Heart left ventricle (tissue), 13 donors: ENCODE measurements at regions not wholly inside any gene's neighbourhood (a gene's known extent, or its start where the extent isn't known, plus 50 kb on each side); places are given as distances from the start of the nearest gene placed in this dataset.

Experiments
- POLR2A ChIP-seq, 2 donors: fragments of 450-650 bp; IDR thresholded peaks; one replicate each; pipeline ENCODE4 v1.6.1; 2017; ENCODE audit warnings: antibody characterized with exemption in 2 of 2, mild to moderate bottlenecking in 2 of 2, moderate library complexity in 2 of 2
- TF ChIP-seq, protein P1 (sequence below), 12 donors: fragments of 200-600 bp; sonication (generic) in 4 of 12; IDR thresholded peaks; one replicate each; pipeline versions ENCODE4 v1.5.0 to v1.8.0; 2018 to 2022; ENCODE audit warnings: antibody characterized with exemption in 12 of 12, mild to moderate bottlenecking in 5 of 12
- donor health status: ischemic (EF 13 %, LVEDD 7.1; RV severe dilation, severe dysfunction).
- donor health status: DM: no; HTN: yes; CAD: no.
- donor health status: DM: no; HTN: no; CAD: no.
- donor health status: ischemic (EF 25% LVEDD 6.9; RV normal size, moderate dysfunction).
- donor health status: ischemic (EF 25% LVEDD 5.7; RV mildly dilated, moderate dysfunction).
- donor health status: ischemic (EF 35%, LVEDD 5.7; RV mildly dilated, moderate dysfunction).
- donor health status: nonischemic (EF 11% LVEDD 7.7; RV severe dilation, severe dysfunction).
- donor health status: DM: yes; HTN: yes; CAD: no.
- donor health status: PGD.
- donor health status: ischemic (EF 29% LVEDD 5.4; RV normal size, mild dysfunction).
- donor health status: nonischemic (EF 23%, LVEDD 6.1; RV moderate dilation, normal function).

DNA sequence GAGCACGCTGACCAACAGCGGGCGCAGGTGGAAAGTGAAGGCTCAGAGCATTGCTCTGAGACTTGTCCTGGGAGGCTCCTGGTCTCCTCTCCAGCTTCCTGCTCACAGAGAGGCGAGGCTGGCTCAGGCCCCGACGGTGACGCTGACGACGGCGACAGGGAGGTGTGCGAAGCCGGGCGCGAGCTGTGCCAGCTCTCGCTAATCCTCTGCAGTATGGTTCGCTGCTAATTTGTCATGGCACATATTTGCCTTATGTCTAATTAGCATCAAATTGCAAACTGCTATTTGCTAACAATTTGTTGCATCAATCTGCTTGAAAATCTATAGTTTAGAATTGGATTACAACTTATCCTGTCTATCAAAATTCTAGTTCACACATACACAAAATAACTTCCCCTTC is 469.8 kb upstream of the ZNF507 start:
- no peak for TF ChIP-seq POLR2A (IDR thresholded peaks at IDR 0.05)
- TF ChIP-seq, protein P1, sequence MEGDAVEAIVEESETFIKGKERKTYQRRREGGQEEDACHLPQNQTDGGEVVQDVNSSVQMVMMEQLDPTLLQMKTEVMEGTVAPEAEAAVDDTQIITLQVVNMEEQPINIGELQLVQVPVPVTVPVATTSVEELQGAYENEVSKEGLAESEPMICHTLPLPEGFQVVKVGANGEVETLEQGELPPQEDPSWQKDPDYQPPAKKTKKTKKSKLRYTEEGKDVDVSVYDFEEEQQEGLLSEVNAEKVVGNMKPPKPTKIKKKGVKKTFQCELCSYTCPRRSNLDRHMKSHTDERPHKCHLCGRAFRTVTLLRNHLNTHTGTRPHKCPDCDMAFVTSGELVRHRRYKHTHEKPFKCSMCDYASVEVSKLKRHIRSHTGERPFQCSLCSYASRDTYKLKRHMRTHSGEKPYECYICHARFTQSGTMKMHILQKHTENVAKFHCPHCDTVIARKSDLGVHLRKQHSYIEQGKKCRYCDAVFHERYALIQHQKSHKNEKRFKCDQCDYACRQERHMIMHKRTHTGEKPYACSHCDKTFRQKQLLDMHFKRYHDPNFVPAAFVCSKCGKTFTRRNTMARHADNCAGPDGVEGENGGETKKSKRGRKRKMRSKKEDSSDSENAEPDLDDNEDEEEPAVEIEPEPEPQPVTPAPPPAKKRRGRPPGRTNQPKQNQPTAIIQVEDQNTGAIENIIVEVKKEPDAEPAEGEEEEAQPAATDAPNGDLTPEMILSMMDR (IDR thresholded peaks at IDR 0.05) = no peak
